IPS DF 6.9 (cell line): ENCODE measurements at regions not wholly inside any gene's neighbourhood (a gene's known extent, or its start where the extent isn't known, plus 50 kb on each side); places are given as distances from the start of the nearest gene placed in this dataset.
A peak's percentile ranks its signal among the peaks of the same experiment; 100 is the strongest.

Source experiments
- DNase-seq: peaks from one replicate; pipeline ENCODE4 v3.0.0-alpha.2; 2013; ENCODE audit warnings: low read depth, low spot score
- H3K27ac ChIP-seq: one replicate; pipeline ENCODE4 v1.5.1; 2013; ENCODE audit warnings: low read length, control low read depth
- H3K27me3 ChIP-seq: 2 replicates; pipeline ENCODE4 v1.6.1; 2013; ENCODE audit warnings: mild to moderate bottlenecking, low read length; ENCODE audit not compliant: control insufficient read depth, insufficient read depth
- H3K36me3 ChIP-seq: 2 replicates; pipeline ENCODE4 v1.6.1; 2013; ENCODE audit warnings: low read length; ENCODE audit not compliant: control insufficient read depth, insufficient read depth
- H3K4me1 ChIP-seq: 2 replicates; pipeline ENCODE4 v1.6.1; 2013; ENCODE audit warnings: low read length; ENCODE audit not compliant: control insufficient read depth, insufficient read depth
- H3K4me3 ChIP-seq: 2 replicates; pipeline ENCODE4 v1.5.1; 2013; ENCODE audit warnings: mild to moderate bottlenecking, low read length
- H3K9me3 ChIP-seq: 2 replicates; pipeline ENCODE4 v1.6.1; 2013; ENCODE audit warnings: low read length, inconsistent platforms; ENCODE audit not compliant: control insufficient read depth, insufficient read depth
- WGBS: extraction: QIAGEN DNeasy Blood & Tissue Kit; methylation state at CpG from one replicate; pipeline ENCODE4 v1.1.7; 2013; ENCODE audit warnings: mixed read lengths, missing lambda C conversion rate; ENCODE audit not compliant: insufficient read length, insufficient coverage; 5-methylcytosine and 5-hydroxymethylcytosine counted together

- DNase-seq: no peak
These were observed 136.9 kb upstream of the FREM1 start for GRCh38 chr9:15047028-15047551.

DNA sequence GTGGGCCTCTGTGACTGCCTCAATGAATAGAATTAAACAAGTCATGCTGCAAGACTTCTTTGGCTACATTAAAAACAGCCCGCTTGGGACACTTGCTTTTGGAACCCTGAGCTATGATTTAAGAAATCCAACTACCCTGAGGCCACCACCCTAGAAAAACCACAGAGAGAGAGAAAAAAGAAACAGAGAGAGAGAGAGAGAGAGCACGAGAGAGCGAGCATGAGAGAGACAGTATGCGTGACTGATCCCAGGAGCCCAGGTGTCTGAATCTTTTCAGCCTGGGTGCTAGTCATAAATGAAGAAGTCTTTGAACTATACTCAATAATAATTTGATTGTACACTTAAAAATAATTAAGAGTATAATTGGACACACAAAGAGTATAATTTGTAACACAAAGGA, 123.1 kb upstream of the FREM1 start:
- no peak overlapping the region for H3K27ac ChIP-seq
- H3K4me1 ChIP-seq: no peaks in the 10 kb centered on the region
- no CpG with 5 or more reads among the region's 4 CpGs for WGBS

More at GRCh38 chr9:15047028-15047551, 136.9 kb upstream of the FREM1 start:
- no peaks in the 10 kb centered on the region for H3K36me3 ChIP-seq
- no peak overlapping the region for H3K27ac ChIP-seq
- H3K4me3 ChIP-seq: no peak overlapping the region
- H3K4me1 ChIP-seq: no peaks in the 10 kb centered on the region
- no peaks in the 10 kb centered on the region for H3K27me3 ChIP-seq
- 100% methylated on average over 1 of the region's 5 CpGs for WGBS
- no peaks in the 10 kb centered on the region for H3K9me3 ChIP-seq

DNA sequence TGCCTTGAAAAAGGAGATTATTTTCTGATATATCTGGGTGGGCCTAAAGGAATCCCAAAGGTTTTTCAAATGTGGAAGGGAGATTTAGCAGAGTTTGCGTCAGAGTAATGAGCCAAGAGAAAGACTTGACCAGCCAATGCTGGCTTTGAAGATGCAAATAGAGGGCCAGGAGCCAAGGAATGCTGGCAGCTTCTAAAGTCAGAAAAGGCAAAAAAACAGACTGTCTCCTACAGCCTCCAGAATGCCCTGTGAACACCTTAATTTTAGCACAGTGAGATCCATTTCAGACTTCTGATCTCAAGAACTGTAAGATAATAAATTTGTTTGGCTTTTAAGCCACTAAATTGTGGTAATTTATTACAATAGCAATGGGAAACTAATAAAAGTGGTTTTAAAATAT, 122.6 kb upstream of the FREM1 start:
- Histone ChIP-seq H3K36me3 (no peaks in the 10 kb centered on the region), H3K4me1 (no peaks in the 10 kb centered on the region), H3K27ac (no peak overlapping the region), H3K4me3 (no peak overlapping the region), H3K27me3 (no peaks in the 10 kb centered on the region), H3K9me3 (no peaks in the 10 kb centered on the region)
- DNase-seq: no peak
- WGBS: no CpG with 5 or more reads among the region's 1 CpG

More for the DNA sequence above, 123.1 kb upstream of the FREM1 start:
- no peaks in the 10 kb centered on the region for H3K9me3 ChIP-seq
- DNase-seq: no peak
- no peaks in the 10 kb centered on the region for H3K27me3 ChIP-seq
- no peak overlapping the region for H3K4me3 ChIP-seq
- H3K36me3 ChIP-seq: no peaks in the 10 kb centered on the region

- no peaks in the 10 kb centered on the region for H3K4me1 ChIP-seq
- no peaks in the 10 kb centered on the region for H3K36me3 ChIP-seq
- no peak overlapping the region for H3K27ac ChIP-seq
- no peaks in the 10 kb centered on the region for H3K27me3 ChIP-seq
- DNase-seq: no peak
- no peaks in the 10 kb centered on the region for H3K9me3 ChIP-seq
- H3K4me3 ChIP-seq: no peak overlapping the region
- WGBS: no CpG with 5 or more reads among the region's 1 CpG
These were observed 110.9 kb upstream of the FREM1 start for GRCh38 chr9:15021146-15021545.

- H3K27ac ChIP-seq: no peak overlapping the region
- H3K4me1 ChIP-seq: no peaks in the 10 kb centered on the region
- H3K27me3 ChIP-seq: no peaks in the 10 kb centered on the region
- no peak overlapping the region for H3K4me3 ChIP-seq
- WGBS: no CpG with 5 or more reads among the region's 6 CpGs
- no peaks in the 10 kb centered on the region for H3K9me3 ChIP-seq
- DNase-seq: no peak
- no peaks in the 10 kb centered on the region for H3K36me3 ChIP-seq
These were observed 107.9 kb upstream of the FREM1 start for GRCh38 chr9:15018096-15018637.

DNA sequence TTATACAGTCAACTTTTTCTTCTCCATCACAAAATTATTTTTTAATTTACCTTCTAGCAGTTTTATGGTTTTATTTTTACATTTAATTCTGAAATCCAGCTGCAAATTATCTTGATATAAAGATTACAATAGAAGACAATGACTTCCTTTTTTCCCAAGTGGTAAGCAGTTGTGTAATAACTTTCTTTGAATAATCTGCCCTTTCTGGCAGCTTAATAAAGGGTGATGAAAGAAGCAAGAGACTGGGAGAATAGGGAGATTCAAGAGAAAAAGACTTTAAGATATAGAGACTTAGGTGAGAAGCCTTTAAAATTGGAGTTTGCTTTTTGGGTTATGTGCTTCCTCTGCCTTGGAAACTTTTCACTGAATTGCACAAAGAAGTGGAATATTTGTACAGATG, 100.4 kb upstream of the FREM1 start:
- Histone ChIP-seq H3K4me1 (no peaks in the 10 kb centered on the region), H3K27me3 (no peaks in the 10 kb centered on the region), H3K9me3 (no peaks in the 10 kb centered on the region), H3K4me3 (no peak overlapping the region), H3K27ac (no peak overlapping the region), H3K36me3 (no peaks in the 10 kb centered on the region)
- DNase-seq: no peak

DNA sequence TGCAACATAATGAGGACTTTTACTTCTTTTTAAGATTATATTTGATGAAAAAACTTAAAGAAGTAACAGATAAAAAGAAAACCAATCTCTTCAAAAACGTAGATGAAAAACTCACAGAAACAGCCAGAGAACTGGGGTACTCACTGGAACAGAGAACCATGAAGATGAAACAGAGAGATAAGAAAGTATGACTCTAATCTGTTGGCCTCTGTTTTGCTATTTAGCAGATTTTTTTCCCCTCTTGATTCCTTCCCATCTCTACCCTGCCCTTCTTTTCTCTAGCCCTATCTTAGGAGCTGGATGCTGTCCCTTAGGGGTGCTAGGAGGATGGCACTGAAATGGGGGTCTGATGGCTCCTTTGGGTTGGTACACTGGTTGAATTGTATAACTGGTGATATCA, 97.5 kb upstream of the FREM1 start:
- no peaks in the 10 kb centered on the region for H3K27me3 ChIP-seq
- H3K27ac ChIP-seq: no peak overlapping the region
- WGBS: no CpG with 5 or more reads among the region's 1 CpG
- no peaks in the 10 kb centered on the region for H3K4me1 ChIP-seq
- H3K36me3 ChIP-seq: no peaks in the 10 kb centered on the region
- no peak overlapping the region for H3K4me3 ChIP-seq
- no peak for DNase-seq
- H3K9me3 ChIP-seq: no peaks in the 10 kb centered on the region

GRCh38 chr9:14994738-14995137, 84.5 kb upstream of the FREM1 start:
- no peaks in the 10 kb centered on the region for H3K27me3 ChIP-seq
- no CpG with 5 or more reads among the region's 1 CpG for WGBS
- no peak for DNase-seq
- H3K36me3 ChIP-seq: no peaks in the 10 kb centered on the region
- H3K4me3 ChIP-seq: no peak overlapping the region
- H3K27ac ChIP-seq: no peak overlapping the region
- H3K4me1 ChIP-seq: peaks cover 1% of the 10 kb centered on the region; the same call in 1 of the 2 replicates
- no peaks in the 10 kb centered on the region for H3K9me3 ChIP-seq

GRCh38 chr9:14993901-14994554, 83.8 kb upstream of the FREM1 start:
- Histone ChIP-seq H3K4me3 (peak overlapping the region; percentile 63; the same call in 1 of the 2 replicates), H3K27ac (no peak overlapping the region)

DNA sequence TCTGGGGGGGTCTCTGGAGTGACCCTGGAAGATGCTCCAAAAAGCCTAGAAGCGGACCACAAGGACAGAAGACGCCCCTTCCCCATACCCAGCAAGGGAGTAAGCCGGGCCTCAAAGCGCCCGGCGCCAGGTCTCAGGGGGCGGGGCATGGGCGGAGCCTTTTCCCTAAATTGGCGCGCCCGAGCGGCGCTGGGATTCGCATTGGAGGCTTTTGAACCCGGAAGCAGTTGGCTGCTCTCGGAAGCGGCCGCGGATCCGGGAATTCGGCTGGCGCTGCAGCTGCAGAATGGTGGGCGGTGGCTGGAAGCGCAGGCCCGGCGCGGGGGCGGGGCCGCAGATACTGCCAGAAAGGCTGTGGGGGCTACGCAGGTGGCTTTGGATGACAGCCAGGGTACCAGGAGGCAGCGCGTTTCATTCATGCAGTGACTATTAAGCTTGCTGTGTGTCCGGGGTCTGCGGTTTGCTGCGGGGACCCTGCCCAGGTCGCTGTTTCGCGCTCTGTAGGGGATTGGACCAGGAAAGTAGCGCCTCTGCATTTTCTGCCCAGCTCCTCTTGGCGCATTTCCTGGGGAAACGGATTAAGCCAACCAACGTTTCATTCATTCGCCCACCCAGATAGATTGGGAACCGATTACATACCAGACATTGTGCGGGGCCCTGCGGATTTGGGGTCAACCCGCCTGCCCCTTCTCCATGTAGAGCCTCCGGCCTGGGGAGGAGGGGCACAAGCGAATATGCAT, 83.0 kb upstream of the FREM1 start:
- WGBS: no CpG with 5 or more reads among the region's 49 CpGs
- H3K4me1 ChIP-seq: peaks cover 1% of the 10 kb centered on the region; the same call in 1 of the 2 replicates
- H3K27me3 ChIP-seq: no peaks in the 10 kb centered on the region
- H3K4me3 ChIP-seq: peak overlapping the region; percentile 63
- H3K9me3 ChIP-seq: no peaks in the 10 kb centered on the region
- H3K36me3 ChIP-seq: no peaks in the 10 kb centered on the region
- no peak overlapping the region for H3K27ac ChIP-seq
- DNase-seq: peak; percentile 73

More at GRCh38 chr9:14993901-14994554, 83.8 kb upstream of the FREM1 start:
- no peaks in the 10 kb centered on the region for H3K9me3 ChIP-seq
- no peak for DNase-seq
- H3K27me3 ChIP-seq: no peaks in the 10 kb centered on the region
- no CpG with 5 or more reads among the region's 9 CpGs for WGBS
- no peaks in the 10 kb centered on the region for H3K36me3 ChIP-seq
- peaks cover 1% of the 10 kb centered on the region; the same call in 1 of the 2 replicates for H3K4me1 ChIP-seq
